ENCODE measurements at regions not wholly inside any gene's neighbourhood (a gene's known extent, or its start where the extent isn't known, plus 50 kb on each side); places are given as distances from the start of the nearest gene placed in this dataset.

GRCh38 chr2:240329778-240330177 lies 105.7 kb upstream of the GPC1 start:
- intact Hi-C loops (cut with DNase I) = no loop called here
- no peaks in the 10 kb centered on the region for H3K9me3 ChIP-seq
- TF ChIP-seq POLR2A (IDR thresholded peaks at IDR 0.05) = no peak
- no peak for TF ChIP-seq POLR2AphosphoS5 (IDR thresholded peaks at IDR 0.05; ENCODE audit: insufficient read depth in 1 of 2, low read depth in 1 of 2)
- no peak for DNase-seq (ENCODE audit: extremely low spot score in 2 of 2)
- peaks cover 8% of the 10 kb centered on the region for H3K4me1 ChIP-seq
- H3K4me3 ChIP-seq = no peak overlapping the region
- H3K36me3 ChIP-seq = no peaks in the 10 kb centered on the region
- no peaks in the 10 kb centered on the region for H3K27me3 ChIP-seq
- H3K27ac ChIP-seq = no peak overlapping the region

- intact Hi-C loops (cut with DNase I) = no loop called here
- H3K4me3 ChIP-seq = no peak overlapping the region
- H3K4me1 ChIP-seq = no peaks in the 10 kb centered on the region
- no peak for DNase-seq (ENCODE audit: extremely low spot score in 2 of 2)
- TF ChIP-seq POLR2AphosphoS5 (IDR thresholded peaks at IDR 0.05; ENCODE audit: insufficient read depth in 1 of 2, low read depth in 1 of 2) (no peak), POLR2A (IDR thresholded peaks at IDR 0.05) (no peak), CTCF (IDR thresholded peaks at IDR 0.05) (no peak)
- no peak overlapping the region for H3K27ac ChIP-seq
- no peaks in the 10 kb centered on the region for H3K9me3 ChIP-seq
- no peaks in the 10 kb centered on the region for H3K36me3 ChIP-seq
- no peaks in the 10 kb centered on the region for H3K27me3 ChIP-seq
These were observed 101.5 kb upstream of the GPC1 start for GRCh38 chr2:240333985-240334384.

GRCh38 chr2:240335061-240335460 lies 100.4 kb upstream of the GPC1 start:
- Histone ChIP-seq H3K27me3 (no peaks in the 10 kb centered on the region), H3K4me3 (no peak overlapping the region), H3K9me3 (no peaks in the 10 kb centered on the region), H3K4me1 (no peaks in the 10 kb centered on the region), H3K36me3 (no peaks in the 10 kb centered on the region), H3K27ac (no peak overlapping the region)
- TF ChIP-seq POLR2A (IDR thresholded peaks at IDR 0.05) (no peak), CTCF (IDR thresholded peaks at IDR 0.05) (no peak), POLR2AphosphoS5 (IDR thresholded peaks at IDR 0.05; ENCODE audit: insufficient read depth in 1 of 2, low read depth in 1 of 2) (no peak)
- DNase-seq (ENCODE audit: extremely low spot score in 2 of 2) = no peak
- intact Hi-C loops (cut with DNase I) = no loop called here

GRCh38 chr2:240336820-240337427 lies 98.5 kb upstream of the GPC1 start:
- H3K36me3 ChIP-seq = no peaks in the 10 kb centered on the region
- H3K4me3 ChIP-seq = no peak overlapping the region
- no peak for DNase-seq (ENCODE audit: extremely low spot score in 2 of 2)
- H3K27ac ChIP-seq = no peak overlapping the region
- H3K9me3 ChIP-seq = no peaks in the 10 kb centered on the region
- H3K27me3 ChIP-seq = no peaks in the 10 kb centered on the region
- TF ChIP-seq POLR2AphosphoS5 (IDR thresholded peaks at IDR 0.05; ENCODE audit: insufficient read depth in 1 of 2, low read depth in 1 of 2) (no peak), CTCF (IDR thresholded peaks at IDR 0.05) (no peak)
- no peaks in the 10 kb centered on the region for H3K4me1 ChIP-seq
- intact Hi-C loops (cut with DNase I) = no loop called here

GRCh38 chr2:240338274-240338673 lies 97.2 kb upstream of the GPC1 start:
- no peak for DNase-seq (ENCODE audit: extremely low spot score in 2 of 2)
- TF ChIP-seq POLR2A (IDR thresholded peaks at IDR 0.05) = no peak
- no peak for TF ChIP-seq CTCF (IDR thresholded peaks at IDR 0.05)
- no peak for TF ChIP-seq POLR2AphosphoS5 (IDR thresholded peaks at IDR 0.05; ENCODE audit: insufficient read depth in 1 of 2, low read depth in 1 of 2)
- H3K9me3 ChIP-seq = no peaks in the 10 kb centered on the region
- no peaks in the 10 kb centered on the region for H3K4me1 ChIP-seq
- H3K27ac ChIP-seq = no peak overlapping the region
- no peaks in the 10 kb centered on the region for H3K27me3 ChIP-seq
- no peaks in the 10 kb centered on the region for H3K36me3 ChIP-seq
- intact Hi-C loops (cut with DNase I) = no loop called here
- H3K4me3 ChIP-seq = no peak overlapping the region
